ENCODE measurements at regions not wholly inside any gene's neighbourhood (a gene's known extent, or its start where the extent isn't known, plus 50 kb on each side); places are given as distances from the start of the nearest gene placed in this dataset.

GRCh38 chr9:135297456-135298075, 182.0 kb upstream of the PPP1R26 start:
- no peak for TF ChIP-seq POLR2AphosphoS5 (IDR thresholded peaks at IDR 0.05)
- TF ChIP-seq EP300 (IDR thresholded peaks at IDR 0.05): no peak
